ENCODE measurements at regions not wholly inside any gene's neighbourhood (a gene's known extent, or its start where the extent isn't known, plus 50 kb on each side); places are given as distances from the start of the nearest gene placed in this dataset.

GRCh38 chr13:51518827-51519226 lies 65.4 kb upstream of the WDFY2 start:
- DNase-seq, result peak in 6 of 58 donors; percentile 16 to 29 (median 20)

GRCh38 chr13:51519771-51520216 lies 64.5 kb upstream of the WDFY2 start:
- peak in 5 of 58 donors; percentile 3 to 27 (median 13) for DNase-seq

- peak in 20 of 58 donors; percentile 10 to 59 (median 34) for DNase-seq
These were observed 63.7 kb upstream of the WDFY2 start for GRCh38 chr13:51520524-51520923.

- peak in 1 of 58 donors; percentile 30 for DNase-seq
These were observed 61.2 kb upstream of the WDFY2 start for GRCh38 chr13:51523082-51523518.

- DNase-seq, result no peak
These were observed 60.0 kb upstream of the WDFY2 start for GRCh38 chr13:51524312-51524711.

GRCh38 chr13:51524829-51525566 lies 59.3 kb upstream of the WDFY2 start:
- no peak for DNase-seq

GRCh38 chr13:51525567-51526167 lies 58.6 kb upstream of the WDFY2 start:
- DNase-seq, result no peak

GRCh38 chr13:51526202-51526601 lies 58.1 kb upstream of the WDFY2 start:
- DNase-seq, result no peak

- DNase-seq, result no peak
These were observed 51.5 kb upstream of the WDFY2 start for GRCh38 chr13:51532736-51533197.

GRCh38 chr13:51534041-51534817 lies 50.0 kb upstream of the WDFY2 start:
- peak in 21 of 58 donors; percentile 10 to 56 (median 19) for DNase-seq

Data from anterior cingulate cortex (tissue), 58 donors.